Upper lobe of right lung (tissue), 1 donor: ENCODE measurements at regions not wholly inside any gene's neighbourhood (a gene's known extent, or its start where the extent isn't known, plus 50 kb on each side); places are given as distances from the start of the nearest gene placed in this dataset.
A peak's percentile ranks its signal among the peaks of the same experiment; 100 is the strongest.

Experiments
- ATAC-seq: fragments of 200-7000 bp; cut with Tn5 transposase; one replicate; pipeline ENCODE4 v1.9.1; 2020; ENCODE audit warnings: mild to moderate bottlenecking, moderate library complexity
- DNase-seq: peaks from one replicate; pipeline ENCODE4 v3.0.0-alpha.2; 2020
- H3K27ac ChIP-seq: fragments of 200-600 bp; one replicate; pipeline ENCODE4 v1.8.0; 2022
- H3K27me3 ChIP-seq: fragments of 200-600 bp; one replicate; pipeline ENCODE4 v1.8.0; 2022; ENCODE audit warnings: mild to moderate bottlenecking
- H3K36me3 ChIP-seq: fragments of 200-600 bp; one replicate; pipeline ENCODE4 v1.8.0; 2022
- H3K4me1 ChIP-seq: fragments of 200-600 bp; one replicate; pipeline ENCODE4 v1.8.0; 2022
- H3K4me3 ChIP-seq: fragments of 200-600 bp; one replicate; pipeline ENCODE4 v1.8.0; 2022; ENCODE audit warnings: mild to moderate bottlenecking
- H3K9me3 ChIP-seq: fragments of 200-600 bp; one replicate; pipeline ENCODE4 v1.8.0; 2022
- intact Hi-C: fragments of 100-400 bp; cut with DNase I; formaldehyde crosslinking; loops from one replicate; pipeline ENCODE4 v1.11.0; 2022
- TF ChIP-seq, protein P1 (sequence below): fragments of 200-600 bp; IDR thresholded peaks from one replicate; pipeline ENCODE4 v1.8.0; 2022; ENCODE audit warnings: antibody characterized with exemption
- donor health status: DM: no; HTN: yes; CAD: no; lungs with severe emphysema.

DNA sequence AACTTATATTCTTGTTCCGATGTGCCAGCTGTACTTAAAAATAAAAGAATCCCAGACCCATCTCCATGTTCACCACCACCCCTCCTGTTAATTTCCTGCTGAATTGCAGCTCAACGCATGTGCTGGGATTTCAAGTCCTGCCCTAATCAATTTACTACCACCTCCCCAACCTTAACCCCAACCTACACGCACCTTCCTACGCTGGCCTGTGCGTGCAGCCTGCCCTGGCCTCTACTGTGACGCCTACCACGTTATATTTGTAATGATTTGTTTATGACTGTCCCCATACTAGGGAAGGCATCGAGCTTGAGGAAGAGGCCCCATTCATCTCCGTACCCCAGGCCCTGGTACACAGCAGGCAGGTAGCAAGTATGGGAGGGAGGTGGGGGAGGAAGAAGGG, 251.1 kb downstream of the MRTFB start:
- intact Hi-C loops: no loop called here
- H3K4me3 ChIP-seq: no peak overlapping the region
- no peak for ATAC-seq
- no peaks in the 10 kb centered on the region for H3K9me3 ChIP-seq
- no peaks in the 10 kb centered on the region for H3K27me3 ChIP-seq
- H3K4me1 ChIP-seq: no peaks in the 10 kb centered on the region
- no peak overlapping the region for H3K27ac ChIP-seq
- no peaks in the 10 kb centered on the region for H3K36me3 ChIP-seq
- no peak for DNase-seq
- TF ChIP-seq, protein P1, sequence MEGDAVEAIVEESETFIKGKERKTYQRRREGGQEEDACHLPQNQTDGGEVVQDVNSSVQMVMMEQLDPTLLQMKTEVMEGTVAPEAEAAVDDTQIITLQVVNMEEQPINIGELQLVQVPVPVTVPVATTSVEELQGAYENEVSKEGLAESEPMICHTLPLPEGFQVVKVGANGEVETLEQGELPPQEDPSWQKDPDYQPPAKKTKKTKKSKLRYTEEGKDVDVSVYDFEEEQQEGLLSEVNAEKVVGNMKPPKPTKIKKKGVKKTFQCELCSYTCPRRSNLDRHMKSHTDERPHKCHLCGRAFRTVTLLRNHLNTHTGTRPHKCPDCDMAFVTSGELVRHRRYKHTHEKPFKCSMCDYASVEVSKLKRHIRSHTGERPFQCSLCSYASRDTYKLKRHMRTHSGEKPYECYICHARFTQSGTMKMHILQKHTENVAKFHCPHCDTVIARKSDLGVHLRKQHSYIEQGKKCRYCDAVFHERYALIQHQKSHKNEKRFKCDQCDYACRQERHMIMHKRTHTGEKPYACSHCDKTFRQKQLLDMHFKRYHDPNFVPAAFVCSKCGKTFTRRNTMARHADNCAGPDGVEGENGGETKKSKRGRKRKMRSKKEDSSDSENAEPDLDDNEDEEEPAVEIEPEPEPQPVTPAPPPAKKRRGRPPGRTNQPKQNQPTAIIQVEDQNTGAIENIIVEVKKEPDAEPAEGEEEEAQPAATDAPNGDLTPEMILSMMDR: no peak

DNA sequence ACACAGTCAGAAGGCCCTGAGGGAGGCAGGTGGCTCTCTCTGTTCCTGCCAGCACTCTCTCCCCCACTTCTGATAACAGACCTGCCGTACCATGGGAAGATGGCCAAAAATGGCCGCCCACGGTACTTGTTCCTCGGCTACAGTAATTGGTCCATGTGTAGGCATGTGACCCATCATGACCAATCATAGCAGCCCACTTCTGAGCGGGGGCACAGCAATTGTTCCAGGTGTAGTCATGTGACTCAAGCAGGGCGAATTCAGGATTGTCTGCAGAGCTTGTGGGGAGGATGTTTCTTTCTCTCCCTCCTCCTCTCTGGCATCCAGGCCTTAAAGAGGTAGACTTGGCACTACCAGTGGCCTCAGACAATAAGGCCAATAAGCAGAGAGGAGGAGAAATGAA, 250.4 kb downstream of the MRTFB start:
- no peaks in the 10 kb centered on the region for H3K9me3 ChIP-seq
- TF ChIP-seq, protein P1: no peak
- no peaks in the 10 kb centered on the region for H3K4me1 ChIP-seq
- no peaks in the 10 kb centered on the region for H3K36me3 ChIP-seq
- H3K27ac ChIP-seq: no peak overlapping the region
- H3K27me3 ChIP-seq: no peaks in the 10 kb centered on the region
- H3K4me3 ChIP-seq: no peak overlapping the region
- ATAC-seq (peak; percentile 23), DNase-seq (no peak)
- intact Hi-C loops: no loop called here

DNA sequence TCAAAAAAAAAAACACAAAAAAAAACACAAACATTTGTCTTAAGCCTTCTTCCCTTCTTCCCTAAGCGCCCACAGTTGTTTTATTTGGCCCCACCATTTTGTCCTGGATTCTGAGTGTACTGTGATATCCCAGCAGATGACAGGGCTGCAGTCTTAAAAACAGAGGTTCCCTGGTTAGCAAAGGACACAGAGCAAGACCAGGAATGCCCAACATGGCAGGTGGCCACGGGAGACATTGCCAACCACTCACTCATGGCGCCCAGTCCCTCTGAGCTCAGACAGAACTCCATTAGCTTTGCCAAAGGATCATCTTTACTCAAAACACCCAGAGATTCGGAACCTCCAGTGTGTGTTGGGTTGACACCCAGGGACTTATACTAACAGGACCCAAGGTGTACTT, 249.3 kb downstream of the MRTFB start:
- TF ChIP-seq, protein P1: no peak
- H3K4me1 ChIP-seq: no peaks in the 10 kb centered on the region
- H3K4me3 ChIP-seq: no peak overlapping the region
- H3K27ac ChIP-seq: no peak overlapping the region
- intact Hi-C loops: no loop called here
- H3K27me3 ChIP-seq: no peaks in the 10 kb centered on the region
- no peak for ATAC-seq
- no peaks in the 10 kb centered on the region for H3K36me3 ChIP-seq
- no peaks in the 10 kb centered on the region for H3K9me3 ChIP-seq
- DNase-seq: no peak
